GM18907 (cell line): ENCODE measurements at regions not wholly inside any gene's neighbourhood (a gene's known extent, or its start where the extent isn't known, plus 50 kb on each side); places are given as distances from the start of the nearest gene placed in this dataset.
"Not testable (repeated sequence)": the region's sequence is repeated elsewhere in the genome, so short reads cannot be mapped to it uniquely, and the experiment has no call there.

Experiments
- ATAC-seq: cut with Tn5 transposase; IDR thresholded peaks from one replicate; pipeline ENCODE4 v1.9.1; 2021; ENCODE audit warnings: mild to moderate bottlenecking, moderate library complexity; ENCODE audit not compliant: unreplicated experiment

GRCh38 chrX:69431420-69431819 is 72.7 kb upstream of the NALF2 start:
- no peak for ATAC-seq

DNA sequence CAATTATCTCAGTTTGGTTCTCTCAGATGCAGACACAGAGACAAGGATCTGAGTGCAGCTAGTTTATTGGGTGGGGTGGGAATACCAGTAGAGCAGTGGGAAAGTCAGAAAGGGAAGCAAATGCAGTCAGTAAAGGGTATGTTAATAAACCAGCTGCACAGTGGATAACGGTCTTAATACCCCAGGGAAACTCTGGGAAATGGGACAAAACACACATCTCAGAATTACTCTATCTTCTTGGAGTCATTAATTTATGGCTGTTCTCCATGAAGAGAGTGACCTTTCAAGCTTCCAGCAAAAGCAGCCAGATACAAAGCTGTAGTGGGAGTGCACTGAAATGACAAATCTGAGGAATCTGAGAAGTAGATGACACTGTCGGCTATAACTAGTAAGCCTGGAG is 73.3 kb upstream of the NALF2 start:
- no peak for ATAC-seq

- no peak for ATAC-seq
These were observed 74.6 kb upstream of the NALF2 start for GRCh38 chrX:69429339-69430015.

DNA sequence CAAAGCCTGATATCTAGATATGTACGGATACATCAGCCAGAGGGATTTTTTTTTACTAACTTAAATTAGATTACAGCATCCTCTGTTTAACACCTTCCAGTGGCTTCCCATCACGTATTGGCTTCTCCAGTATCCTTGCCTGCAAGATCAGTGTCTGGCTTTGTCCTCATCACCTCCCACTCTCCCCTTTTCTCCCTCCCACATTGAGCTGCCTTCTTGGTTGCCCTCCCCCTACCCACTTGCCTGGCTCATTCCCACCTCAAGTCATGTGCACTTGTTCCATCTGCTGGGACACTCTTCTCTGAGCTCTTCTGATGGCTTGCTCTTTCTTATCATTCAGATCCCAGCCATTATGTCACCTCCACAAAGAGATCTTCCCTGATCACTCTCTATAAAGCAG is 75.9 kb upstream of the NALF2 start:
- no peak for ATAC-seq

- no peak for ATAC-seq
These were observed 79.2 kb upstream of the NALF2 start for GRCh38 chrX:69424910-69425309.

DNA sequence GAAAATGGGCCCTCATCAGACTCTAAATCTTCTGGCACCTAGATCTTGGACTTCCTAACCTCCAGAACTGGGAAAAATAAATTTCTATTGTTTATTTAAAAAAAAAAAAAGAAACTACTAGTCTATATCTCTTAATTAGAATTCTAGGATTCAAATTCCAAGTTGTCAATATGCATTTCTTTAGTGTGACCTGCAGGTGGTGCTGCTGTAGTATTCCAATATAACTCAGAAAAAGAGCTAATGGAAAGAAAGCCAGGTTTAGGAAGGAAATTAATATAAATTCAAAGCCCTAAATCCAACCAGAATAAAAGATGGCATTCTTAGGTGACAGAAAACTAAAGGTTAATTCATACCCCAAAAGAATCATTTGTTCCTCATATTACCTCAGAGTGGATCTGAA is 80.0 kb upstream of the NALF2 start:
- ATAC-seq, result no peak

- not testable (repeated sequence) for ATAC-seq
These were observed 81.9 kb upstream of the NALF2 start for GRCh38 chrX:69422208-69422607.

GRCh38 chrX:69415698-69416097 is 88.4 kb upstream of the NALF2 start:
- ATAC-seq, result no peak

DNA sequence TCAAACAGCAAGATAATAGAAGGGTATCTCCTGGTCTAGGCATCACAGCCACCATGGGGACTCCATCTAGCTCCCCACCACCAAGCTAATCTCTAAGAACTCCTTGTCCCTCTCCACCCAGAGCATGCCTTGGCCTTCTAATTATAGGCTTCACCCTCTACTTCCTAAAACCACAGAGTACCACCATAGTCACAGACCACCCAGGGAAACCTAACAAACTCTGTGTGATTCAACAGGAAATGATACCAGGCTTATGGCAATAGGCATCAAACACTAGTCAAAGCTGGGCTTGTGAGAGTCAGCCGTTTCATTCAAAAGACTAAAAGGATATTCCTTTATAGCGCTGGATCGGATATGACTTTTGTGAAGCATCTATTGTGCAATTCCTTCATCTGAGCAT is 91.5 kb upstream of the NALF2 start:
- no peak for ATAC-seq

- no peak for ATAC-seq
These were observed 105.2 kb upstream of the NALF2 start for GRCh38 chrX:69398881-69399280.

- no peak for ATAC-seq
These were observed 107.2 kb upstream of the NALF2 start for GRCh38 chrX:69396916-69397315.

GRCh38 chrX:69395306-69395705 is 108.8 kb upstream of the NALF2 start:
- ATAC-seq, result no peak

DNA sequence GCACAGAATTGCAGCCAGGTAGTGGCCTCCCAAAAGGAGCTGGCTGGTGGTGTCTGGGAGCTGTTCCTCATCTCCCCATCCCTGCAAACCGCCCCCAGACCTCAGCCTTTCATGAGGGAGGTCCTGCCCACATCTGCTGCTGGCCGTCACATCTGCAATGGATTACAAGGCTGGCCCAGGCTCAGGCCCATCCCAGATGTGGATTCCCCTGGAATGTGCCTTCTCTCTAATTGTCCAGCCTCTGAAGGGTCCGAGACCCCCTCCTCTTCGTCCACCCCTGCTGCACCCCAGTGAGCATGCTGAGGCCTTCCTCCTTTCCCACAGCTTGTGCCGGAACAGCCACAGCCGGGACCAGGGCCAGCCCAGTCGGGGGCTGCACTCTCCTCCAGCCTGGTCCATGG is 115.0 kb upstream of the NALF2 start:
- no peak for ATAC-seq

GRCh38 chrX:69388526-69388925 is 115.6 kb upstream of the NALF2 start:
- ATAC-seq, result no peak

DNA sequence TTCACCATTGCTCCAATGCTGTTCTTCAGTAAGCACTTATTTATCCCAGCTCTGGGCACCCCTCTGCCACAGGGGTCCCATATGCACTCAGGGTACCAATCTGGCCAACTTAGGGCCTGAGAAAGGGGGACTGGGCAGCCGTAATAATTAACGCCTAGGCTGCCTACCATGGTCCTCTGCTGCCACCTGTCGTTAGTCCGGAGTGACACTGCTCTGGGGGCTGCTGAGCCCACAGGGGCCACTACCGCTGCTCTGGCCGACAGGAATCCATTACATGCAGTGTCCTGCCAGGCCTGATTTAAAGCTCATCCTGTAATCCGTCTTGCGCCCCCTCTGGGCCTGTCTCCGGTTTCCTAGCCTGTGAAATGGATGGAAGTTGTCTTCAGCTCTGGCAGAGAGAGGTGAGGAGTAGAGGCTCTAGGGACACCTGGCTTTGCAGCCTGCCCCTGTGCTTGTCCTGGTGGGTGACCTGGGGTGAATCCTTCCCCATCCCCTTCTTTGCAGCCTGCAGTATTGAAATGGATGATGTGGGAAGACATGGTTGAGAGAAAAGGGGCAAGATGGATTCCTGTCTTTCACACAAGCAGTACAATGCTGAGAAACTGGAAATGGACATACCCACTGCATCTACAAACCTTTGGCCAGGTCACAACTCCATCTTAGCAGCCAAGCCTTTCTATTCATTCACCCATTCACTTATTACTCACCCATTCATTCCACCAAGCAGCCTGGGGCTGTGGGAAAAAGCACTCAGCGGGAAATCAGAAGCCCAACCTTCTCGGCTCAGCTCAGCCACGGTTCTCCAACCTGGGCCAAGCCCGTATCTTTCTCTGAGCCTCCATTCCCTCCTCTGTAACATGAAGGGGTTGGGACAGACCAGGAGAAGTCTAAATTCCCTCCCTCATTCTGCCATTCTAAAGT is 116.3 kb upstream of the NALF2 start:
- ATAC-seq, result peak; percentile 71

GRCh38 chrX:69386681-69387080 is 117.4 kb upstream of the NALF2 start:
- no peak for ATAC-seq

GRCh38 chrX:69379412-69379811 is 124.7 kb upstream of the NALF2 start:
- ATAC-seq, result no peak

DNA sequence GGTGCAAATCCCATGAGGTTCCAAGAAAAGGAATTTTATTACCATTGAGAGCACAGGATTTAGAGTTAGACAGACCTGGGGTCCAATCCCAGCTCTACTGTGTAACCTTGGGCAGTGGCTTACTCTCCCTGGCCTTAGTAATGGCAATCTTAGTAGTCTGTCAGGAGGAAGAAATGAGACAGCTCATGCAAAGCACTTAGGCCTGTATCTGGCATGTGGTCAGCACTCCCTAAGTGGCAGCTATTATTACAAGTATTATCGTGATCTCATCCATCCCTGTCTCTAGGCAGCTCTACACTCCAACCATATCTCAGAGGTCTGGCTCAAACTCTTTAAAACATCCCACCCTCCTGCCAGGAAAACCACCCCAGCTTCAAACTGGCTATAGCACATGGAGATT is 129.6 kb upstream of the NALF2 start:
- no peak for ATAC-seq

DNA sequence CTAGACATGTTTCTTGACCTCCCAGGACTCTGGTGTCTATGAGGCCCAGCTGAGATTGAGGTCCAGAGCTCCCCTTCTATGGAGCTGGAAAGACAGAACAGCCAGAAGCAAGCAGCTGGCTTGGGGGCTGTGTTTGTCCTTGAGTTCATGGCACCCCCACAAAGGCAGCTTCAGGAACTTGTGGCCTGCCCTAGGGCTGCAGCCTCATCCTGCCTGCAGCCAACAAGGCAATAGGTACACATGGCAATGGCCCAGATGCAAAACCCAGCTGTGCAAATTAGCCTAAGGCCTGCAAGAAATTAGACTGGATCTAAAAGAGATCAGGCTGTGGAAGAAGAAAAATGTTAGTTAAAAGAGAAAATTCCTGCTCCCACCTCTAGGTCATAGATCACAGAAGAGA is 131.7 kb upstream of the NALF2 start:
- no peak for ATAC-seq

DNA sequence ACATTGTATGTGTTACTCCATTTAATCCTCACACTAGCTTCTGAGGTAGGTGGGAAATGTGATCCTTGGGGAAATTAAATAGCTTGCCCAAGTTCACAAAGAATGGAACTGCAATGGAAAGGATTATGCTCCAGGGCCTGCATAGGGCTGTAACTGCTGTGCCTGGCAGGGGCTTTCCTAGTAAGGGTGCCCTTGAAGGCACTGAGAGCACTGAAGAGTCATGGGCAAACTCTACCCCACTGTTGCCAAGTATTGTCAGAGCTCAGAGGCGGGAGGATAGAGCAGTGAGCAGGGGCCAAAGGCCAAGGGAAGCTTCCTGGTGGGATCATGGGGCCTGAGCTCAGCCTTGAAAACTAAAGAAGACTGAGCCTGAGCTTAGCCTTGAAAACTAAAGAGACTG is 133.0 kb upstream of the NALF2 start:
- ATAC-seq, result no peak

DNA sequence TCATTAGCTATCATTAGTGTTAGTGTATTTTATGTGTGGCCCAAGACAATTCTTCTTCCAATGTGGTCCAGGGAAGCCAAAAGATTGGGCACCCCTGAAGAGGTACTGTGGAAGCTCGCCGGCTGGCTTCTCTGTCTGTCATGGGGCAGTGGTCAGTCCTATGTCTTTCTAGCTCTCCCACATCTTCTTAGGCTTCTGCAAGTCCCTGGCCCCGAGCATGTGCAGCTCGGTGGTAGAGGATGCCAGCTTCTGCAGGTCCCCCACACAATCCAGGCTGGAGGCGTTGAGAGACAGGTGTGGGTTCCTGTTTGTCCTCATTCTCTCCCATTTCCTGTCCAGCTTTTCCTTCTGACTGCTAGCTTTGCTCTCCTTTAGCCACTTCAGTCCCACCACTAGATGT is 134.1 kb upstream of the NALF2 start:
- no peak for ATAC-seq

DNA sequence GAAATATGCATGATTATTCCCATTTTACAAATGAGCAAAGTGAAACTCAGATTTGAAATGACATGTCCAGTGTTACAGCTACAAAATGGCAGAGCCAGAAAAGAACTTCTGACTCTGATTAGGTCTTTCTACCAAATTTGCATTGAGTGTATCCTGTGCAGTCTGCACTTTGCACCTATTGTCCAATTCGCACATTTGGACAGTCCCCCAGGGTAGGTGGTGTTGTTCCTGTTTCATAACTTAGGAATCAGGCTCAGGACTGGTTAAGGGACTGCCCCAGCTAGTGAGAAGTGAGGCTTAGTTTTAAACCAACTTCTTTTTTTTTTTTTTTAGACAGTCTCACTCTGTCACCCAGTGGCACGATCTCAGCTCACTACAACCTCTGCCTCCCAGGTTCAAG is 137.9 kb upstream of the NALF2 start:
- no peak for ATAC-seq
